HEK293 (cell line): ENCODE measurements at regions not wholly inside any gene's neighbourhood (a gene's known extent, or its start where the extent isn't known, plus 50 kb on each side); places are given as distances from the start of the nearest gene placed in this dataset.

Experiments
- CTCF ChIA-PET: fragments of 350-600 bp; formaldehyde crosslinking; extraction: SDS; loops from one replicate; lab custom pipeline; 2021; ENCODE audit warnings: antibody characterized with exemption; lab: Yijun Ruan, JAX
- POLR2A ChIA-PET: fragments of 300-600 bp; formaldehyde crosslinking; extraction: SDS; loops from one replicate; lab custom pipeline; 2020; ENCODE audit warnings: antibody characterized with exemption, inconsistent platforms; lab: Yijun Ruan, JAX
- H3K27ac ChIP-seq: fragments of 200-500 bp; sonication (Bioruptor generic); 2 replicates; pipeline ENCODE4 v1.5.1; 2014; ENCODE audit warnings: low read depth, low read length, control low read depth, inconsistent platforms; ENCODE audit errors: extremely low read depth
- H3K36me3 ChIP-seq, 2 experiments: fragments of 200-500 bp in 1 of 2; sonication (Bioruptor generic) in 1 of 2; 1 replicate in 1 of 2; 2 replicates in 1 of 2; pipeline ENCODE4 v1.5.1; 2014 to 2017; ENCODE audit warnings: inconsistent platforms in 2 of 2, low read length in 2 of 2; ENCODE audit not compliant: control insufficient read depth in 2 of 2, insufficient read depth in 1 of 2
- H3K4me1 ChIP-seq: fragments of 200-500 bp; sonication (Bioruptor generic); 2 replicates; pipeline ENCODE4 v1.5.1; 2014; ENCODE audit warnings: mild to moderate bottlenecking, low read length, inconsistent platforms; ENCODE audit not compliant: control insufficient read depth, insufficient read depth
- H3K4me3 ChIP-seq: 2 replicates; pipeline ENCODE4 v1.5.1; 2011; ENCODE audit warnings: low read depth, mild to moderate bottlenecking, control low read depth, low read length, moderate library complexity
- H3K9me3 ChIP-seq: fragments of 200-500 bp; sonication (Bioruptor generic); 2 replicates; pipeline ENCODE4 v1.5.1; 2014; ENCODE audit warnings: low read depth, low read length, inconsistent platforms; ENCODE audit not compliant: control insufficient read depth, insufficient read depth
- KLF9 ChIP-seq: fragments of 450-650 bp; formaldehyde crosslinking; IDR thresholded peaks from 2 replicates; pipeline ENCODE4 v1.5.1; 2016; ENCODE audit warnings: missing biosample characterization, missing genetic modification characterization, low read depth
- OVOL3 ChIP-seq: fragments of 450-650 bp; formaldehyde crosslinking; IDR thresholded peaks from 2 replicates; pipeline ENCODE4 v1.5.1; 2016; ENCODE audit warnings: missing biosample characterization, missing genetic modification characterization
- SP2 ChIP-seq: fragments of 450-650 bp; formaldehyde crosslinking; IDR thresholded peaks from 2 replicates; pipeline ENCODE4 v1.5.1; 2016; ENCODE audit warnings: missing biosample characterization, missing genetic modification characterization
- WT1 ChIP-seq: fragments of 450-650 bp; formaldehyde crosslinking; IDR thresholded peaks from 2 replicates; pipeline ENCODE4 v1.5.1; 2016; ENCODE audit warnings: missing biosample characterization, missing genetic modification characterization
- ZBTB20 ChIP-seq: fragments of 450-650 bp; formaldehyde crosslinking; IDR thresholded peaks from 2 replicates; pipeline ENCODE4 v1.5.1; 2016; ENCODE audit warnings: missing biosample characterization, missing genetic modification characterization
- ZNF155 ChIP-seq: fragments of 450-650 bp; formaldehyde crosslinking; IDR thresholded peaks from 2 replicates; pipeline ENCODE4 v1.5.1; 2016; ENCODE audit warnings: missing biosample characterization, missing genetic modification characterization
- ZNF184 ChIP-seq: fragments of 450-650 bp; IDR thresholded peaks from 2 replicates; pipeline ENCODE4 v1.5.1; 2018; ENCODE audit warnings: missing biosample characterization, mild to moderate bottlenecking, missing genetic modification characterization
- ZNF19 ChIP-seq: fragments of 450-650 bp; formaldehyde crosslinking; IDR thresholded peaks from 2 replicates; pipeline ENCODE4; 2016; ENCODE audit warnings: missing biosample characterization, missing genetic modification characterization, low read depth
- ZNF2 ChIP-seq: fragments of 450-650 bp; formaldehyde crosslinking; IDR thresholded peaks from 2 replicates; pipeline ENCODE4 v1.5.1; 2016; ENCODE audit warnings: missing biosample characterization, missing genetic modification characterization
- ZNF221 ChIP-seq: fragments of 450-650 bp; formaldehyde crosslinking; IDR thresholded peaks from 2 replicates; pipeline ENCODE4 v1.5.1; 2017; ENCODE audit warnings: missing biosample characterization, missing genetic modification characterization, borderline replicate concordance
- ZNF239 ChIP-seq: fragments of 450-650 bp; formaldehyde crosslinking; IDR thresholded peaks from 2 replicates; pipeline ENCODE4 v1.5.1; 2016; ENCODE audit warnings: missing biosample characterization, missing genetic modification characterization
- ZNF423 ChIP-seq: fragments of 450-650 bp; formaldehyde crosslinking; IDR thresholded peaks from 2 replicates; pipeline ENCODE4 v1.5.1; 2016; ENCODE audit warnings: missing biosample characterization, missing genetic modification characterization
- ZNF449 ChIP-seq: fragments of 450-650 bp; formaldehyde crosslinking; IDR thresholded peaks from 2 replicates; pipeline ENCODE4 v1.5.1; 2017; ENCODE audit warnings: missing biosample characterization, mild to moderate bottlenecking, missing genetic modification characterization, moderate library complexity
- ZNF585B ChIP-seq: fragments of 450-650 bp; formaldehyde crosslinking; IDR thresholded peaks from 2 replicates; pipeline ENCODE4 v1.5.1; 2016; ENCODE audit warnings: missing biosample characterization, missing genetic modification characterization
- ZNF621 ChIP-seq: fragments of 450-650 bp; formaldehyde crosslinking; IDR thresholded peaks from 2 replicates; pipeline ENCODE4 v1.5.1; 2017; ENCODE audit warnings: missing biosample characterization, missing genetic modification characterization
- ZNF626 ChIP-seq: fragments of 450-650 bp; sonication (Bioruptor Pico); formaldehyde crosslinking; IDR thresholded peaks from 2 replicates; pipeline ENCODE4 v1.5.1; 2018; ENCODE audit warnings: missing biosample characterization, missing genetic modification characterization, inconsistent platforms
- ZNF670 ChIP-seq: fragments of 450-650 bp; formaldehyde crosslinking; IDR thresholded peaks from 2 replicates; pipeline ENCODE4 v1.5.1; 2016; ENCODE audit warnings: missing biosample characterization, missing genetic modification characterization, low read depth
- ZNF704 ChIP-seq: fragments of 450-650 bp; formaldehyde crosslinking; IDR thresholded peaks from 2 replicates; pipeline ENCODE4 v1.5.1; 2016; ENCODE audit warnings: missing biosample characterization, missing genetic modification characterization
- ZNF707 ChIP-seq: fragments of 450-650 bp; formaldehyde crosslinking; IDR thresholded peaks from 2 replicates; pipeline ENCODE4 v1.5.1; 2016; ENCODE audit warnings: missing biosample characterization, missing genetic modification characterization
- ZNF768 ChIP-seq: fragments of 450-650 bp; formaldehyde crosslinking; IDR thresholded peaks from 2 replicates; pipeline ENCODE4 v1.5.1; 2018; ENCODE audit warnings: missing biosample characterization, mild to moderate bottlenecking, missing genetic modification characterization
- ZNF777 ChIP-seq: fragments of 450-650 bp; formaldehyde crosslinking; IDR thresholded peaks from 2 replicates; pipeline ENCODE4 v1.5.1; 2017; ENCODE audit warnings: missing biosample characterization, missing genetic modification characterization, borderline replicate concordance
- ZNF791 ChIP-seq: fragments of 450-650 bp; formaldehyde crosslinking; IDR thresholded peaks from 2 replicates; pipeline ENCODE4 v1.5.1; 2016; ENCODE audit warnings: missing biosample characterization, missing genetic modification characterization
- ZNF830 ChIP-seq: fragments of 450-650 bp; IDR thresholded peaks from 2 replicates; pipeline ENCODE4 v1.5.0; 2018; ENCODE audit warnings: missing biosample characterization, missing genetic modification characterization, low read depth, mild to moderate bottlenecking, moderate library complexity
- TF ChIP-seq, protein P1 (sequence below): fragments of 450-650 bp; formaldehyde crosslinking; IDR thresholded peaks from 2 replicates; pipeline ENCODE4 v1.5.1; 2016; ENCODE audit warnings: missing biosample characterization, missing genetic modification characterization
- TF ChIP-seq, protein P2 (sequence below): fragments of 450-650 bp; formaldehyde crosslinking; IDR thresholded peaks from 2 replicates; pipeline ENCODE4 v1.5.1; 2016; ENCODE audit warnings: missing biosample characterization, missing genetic modification characterization

DNA sequence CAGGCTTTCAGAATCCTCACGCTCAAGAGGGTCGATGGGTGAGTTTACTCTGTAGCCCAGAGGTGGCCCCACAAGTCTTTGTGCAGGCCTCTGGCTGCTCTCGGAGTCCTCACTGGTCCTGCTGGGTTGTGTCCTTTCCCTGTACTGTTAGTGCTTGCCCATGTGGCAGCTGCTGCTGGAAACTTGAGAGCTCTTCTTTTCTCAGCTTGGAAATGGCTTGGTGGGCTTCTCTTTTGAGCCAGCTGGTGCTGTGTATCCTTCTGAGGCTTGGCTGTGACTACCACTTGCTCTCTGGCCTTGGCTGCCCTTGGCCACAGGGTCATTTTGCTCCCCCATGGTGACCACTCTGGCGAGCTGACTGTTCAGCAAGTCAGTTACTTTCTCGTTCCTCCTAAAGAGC is 82.2 kb upstream of the LMO4 start:
- CTCF ChIA-PET, result no interaction called here
- POLR2A ChIA-PET, result no interaction called here
- H3K4me3 ChIP-seq, result no peak overlapping the region
- no peak for TF ChIP-seq ZNF423 (tag by site-specific recombination)
- TF ChIP-seq, protein P1, sequence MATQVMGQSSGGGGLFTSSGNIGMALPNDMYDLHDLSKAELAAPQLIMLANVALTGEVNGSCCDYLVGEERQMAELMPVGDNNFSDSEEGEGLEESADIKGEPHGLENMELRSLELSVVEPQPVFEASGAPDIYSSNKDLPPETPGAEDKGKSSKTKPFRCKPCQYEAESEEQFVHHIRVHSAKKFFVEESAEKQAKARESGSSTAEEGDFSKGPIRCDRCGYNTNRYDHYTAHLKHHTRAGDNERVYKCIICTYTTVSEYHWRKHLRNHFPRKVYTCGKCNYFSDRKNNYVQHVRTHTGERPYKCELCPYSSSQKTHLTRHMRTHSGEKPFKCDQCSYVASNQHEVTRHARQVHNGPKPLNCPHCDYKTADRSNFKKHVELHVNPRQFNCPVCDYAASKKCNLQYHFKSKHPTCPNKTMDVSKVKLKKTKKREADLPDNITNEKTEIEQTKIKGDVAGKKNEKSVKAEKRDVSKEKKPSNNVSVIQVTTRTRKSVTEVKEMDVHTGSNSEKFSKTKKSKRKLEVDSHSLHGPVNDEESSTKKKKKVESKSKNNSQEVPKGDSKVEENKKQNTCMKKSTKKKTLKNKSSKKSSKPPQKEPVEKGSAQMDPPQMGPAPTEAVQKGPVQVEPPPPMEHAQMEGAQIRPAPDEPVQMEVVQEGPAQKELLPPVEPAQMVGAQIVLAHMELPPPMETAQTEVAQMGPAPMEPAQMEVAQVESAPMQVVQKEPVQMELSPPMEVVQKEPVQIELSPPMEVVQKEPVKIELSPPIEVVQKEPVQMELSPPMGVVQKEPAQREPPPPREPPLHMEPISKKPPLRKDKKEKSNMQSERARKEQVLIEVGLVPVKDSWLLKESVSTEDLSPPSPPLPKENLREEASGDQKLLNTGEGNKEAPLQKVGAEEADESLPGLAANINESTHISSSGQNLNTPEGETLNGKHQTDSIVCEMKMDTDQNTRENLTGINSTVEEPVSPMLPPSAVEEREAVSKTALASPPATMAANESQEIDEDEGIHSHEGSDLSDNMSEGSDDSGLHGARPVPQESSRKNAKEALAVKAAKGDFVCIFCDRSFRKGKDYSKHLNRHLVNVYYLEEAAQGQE (tag by site-specific recombination), result no peak
- no peak for TF ChIP-seq OVOL3
- no peak for TF ChIP-seq ZNF621
- TF ChIP-seq KLF9 (tag by site-specific recombination), result no peak
- no peak for TF ChIP-seq ZNF449 (tag by site-specific recombination)
- no peak for TF ChIP-seq ZNF585B
- TF ChIP-seq ZNF221 (tag by site-specific recombination), result no peak
- no peak for TF ChIP-seq ZNF19 (tag by site-specific recombination)
- no peak for TF ChIP-seq ZNF768 (tag by site-specific recombination)
- TF ChIP-seq ZNF670 (tag by site-specific recombination), result no peak
- TF ChIP-seq, all 188 proteins: peak for 0
- H3K4me1 ChIP-seq, result no peaks in the 10 kb centered on the region
- no peaks in the 10 kb centered on the region for H3K9me3 ChIP-seq
- no peaks in the 10 kb centered on the region for H3K36me3 ChIP-seq
- H3K27ac ChIP-seq, result no peak overlapping the region

DNA sequence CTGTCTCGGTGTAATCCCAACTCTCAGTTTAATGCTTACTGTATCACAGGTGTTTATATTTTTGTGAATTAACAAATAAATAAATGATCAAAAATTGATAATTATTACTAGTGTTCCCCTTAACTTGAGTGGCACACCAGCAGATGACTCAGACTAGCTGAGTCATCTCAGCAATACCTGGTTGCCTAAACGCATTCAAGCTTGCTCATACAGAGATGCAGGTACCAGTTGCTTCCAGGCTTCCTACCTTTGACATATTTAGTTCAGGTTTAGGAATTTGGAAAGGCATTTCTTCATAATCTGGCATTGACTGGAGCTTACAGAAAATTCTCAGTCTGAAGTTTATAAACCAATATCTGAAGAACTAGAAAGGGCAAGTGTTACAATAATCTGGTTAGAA is 78.9 kb upstream of the LMO4 start:
- ChIA-PET CTCF (no interaction called here), POLR2A (no interaction called here)
- no peak for TF ChIP-seq ZNF2 (tag by site-specific recombination)
- no peak for TF ChIP-seq ZNF707 (tag by site-specific recombination)
- no peak for TF ChIP-seq ZNF626 (tag by site-specific recombination)
- TF ChIP-seq ZBTB20 (tag by site-specific recombination), result no peak
- TF ChIP-seq SP2 (tag by site-specific recombination), result no peak
- TF ChIP-seq ZNF221 (tag by site-specific recombination), result no peak
- TF ChIP-seq ZNF239 (tag by site-specific recombination), result no peak
- no peak for TF ChIP-seq ZNF585B
- TF ChIP-seq ZNF184 (tag by site-specific recombination), result no peak
- TF ChIP-seq, all 188 proteins: peak for 0
- no peaks in the 10 kb centered on the region for H3K9me3 ChIP-seq
- H3K27ac ChIP-seq, result no peak overlapping the region
- H3K4me3 ChIP-seq, result no peak overlapping the region
- H3K36me3 ChIP-seq, result no peaks in the 10 kb centered on the region
- H3K4me1 ChIP-seq, result no peaks in the 10 kb centered on the region

GRCh38 chr1:87250336-87250735 is 78.3 kb upstream of the LMO4 start:
- ChIA-PET POLR2A (no interaction called here), CTCF (no interaction called here)
- Histone ChIP-seq H3K36me3 (no peaks in the 10 kb centered on the region), H3K9me3 (no peaks in the 10 kb centered on the region), H3K4me3 (no peak overlapping the region), H3K4me1 (no peaks in the 10 kb centered on the region), H3K27ac (no peak overlapping the region)
- TF ChIP-seq WT1 (no peak), ZNF791 (tag by site-specific recombination) (no peak), ZNF704 (tag by site-specific recombination) (no peak), ZNF777 (tag by site-specific recombination) (no peak), ZNF155 (tag by site-specific recombination) (no peak), ZNF830 (tag by site-specific recombination) (no peak)
- TF ChIP-seq, protein P2, sequence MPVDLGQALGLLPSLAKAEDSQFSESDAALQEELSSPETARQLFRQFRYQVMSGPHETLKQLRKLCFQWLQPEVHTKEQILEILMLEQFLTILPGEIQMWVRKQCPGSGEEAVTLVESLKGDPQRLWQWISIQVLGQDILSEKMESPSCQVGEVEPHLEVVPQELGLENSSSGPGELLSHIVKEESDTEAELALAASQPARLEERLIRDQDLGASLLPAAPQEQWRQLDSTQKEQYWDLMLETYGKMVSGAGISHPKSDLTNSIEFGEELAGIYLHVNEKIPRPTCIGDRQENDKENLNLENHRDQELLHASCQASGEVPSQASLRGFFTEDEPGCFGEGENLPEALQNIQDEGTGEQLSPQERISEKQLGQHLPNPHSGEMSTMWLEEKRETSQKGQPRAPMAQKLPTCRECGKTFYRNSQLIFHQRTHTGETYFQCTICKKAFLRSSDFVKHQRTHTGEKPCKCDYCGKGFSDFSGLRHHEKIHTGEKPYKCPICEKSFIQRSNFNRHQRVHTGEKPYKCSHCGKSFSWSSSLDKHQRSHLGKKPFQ (tag by site-specific recombination), result no peak
